GM12872 (cell line): ENCODE measurements at regions not wholly inside any gene's neighbourhood (a gene's known extent, or its start where the extent isn't known, plus 50 kb on each side); places are given as distances from the start of the nearest gene placed in this dataset.

Experiments used
- TF ChIP-seq, protein P1 (sequence below): IDR thresholded peaks from 3 replicates; pipeline ENCODE4 v1.5.1; 2011; ENCODE audit warnings: low read depth, mild to moderate bottlenecking, low read length, moderate library complexity; ENCODE audit not compliant: insufficient read depth

DNA sequence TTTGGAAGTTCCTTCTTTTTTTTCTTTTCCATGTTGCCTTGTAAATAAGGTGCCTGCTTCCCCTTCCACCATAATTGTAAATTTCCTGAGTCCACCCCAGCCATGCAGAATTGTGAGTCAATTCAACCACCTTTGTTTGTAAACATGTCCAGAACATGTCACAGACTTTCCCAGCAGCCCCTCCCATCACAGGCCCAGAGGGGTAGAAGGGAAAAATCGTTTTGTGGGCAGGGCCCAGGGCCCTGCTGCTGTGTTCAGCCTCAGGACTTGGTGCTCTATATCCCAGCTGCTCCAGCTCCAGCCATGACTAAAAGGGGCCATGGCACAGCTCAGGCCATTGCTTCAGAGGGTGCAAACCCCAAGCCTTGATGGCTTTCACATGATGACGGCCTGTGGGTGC lies 384.6 kb upstream of the NCAM2 start:
- TF ChIP-seq, protein P1, sequence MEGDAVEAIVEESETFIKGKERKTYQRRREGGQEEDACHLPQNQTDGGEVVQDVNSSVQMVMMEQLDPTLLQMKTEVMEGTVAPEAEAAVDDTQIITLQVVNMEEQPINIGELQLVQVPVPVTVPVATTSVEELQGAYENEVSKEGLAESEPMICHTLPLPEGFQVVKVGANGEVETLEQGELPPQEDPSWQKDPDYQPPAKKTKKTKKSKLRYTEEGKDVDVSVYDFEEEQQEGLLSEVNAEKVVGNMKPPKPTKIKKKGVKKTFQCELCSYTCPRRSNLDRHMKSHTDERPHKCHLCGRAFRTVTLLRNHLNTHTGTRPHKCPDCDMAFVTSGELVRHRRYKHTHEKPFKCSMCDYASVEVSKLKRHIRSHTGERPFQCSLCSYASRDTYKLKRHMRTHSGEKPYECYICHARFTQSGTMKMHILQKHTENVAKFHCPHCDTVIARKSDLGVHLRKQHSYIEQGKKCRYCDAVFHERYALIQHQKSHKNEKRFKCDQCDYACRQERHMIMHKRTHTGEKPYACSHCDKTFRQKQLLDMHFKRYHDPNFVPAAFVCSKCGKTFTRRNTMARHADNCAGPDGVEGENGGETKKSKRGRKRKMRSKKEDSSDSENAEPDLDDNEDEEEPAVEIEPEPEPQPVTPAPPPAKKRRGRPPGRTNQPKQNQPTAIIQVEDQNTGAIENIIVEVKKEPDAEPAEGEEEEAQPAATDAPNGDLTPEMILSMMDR, result no peak

DNA sequence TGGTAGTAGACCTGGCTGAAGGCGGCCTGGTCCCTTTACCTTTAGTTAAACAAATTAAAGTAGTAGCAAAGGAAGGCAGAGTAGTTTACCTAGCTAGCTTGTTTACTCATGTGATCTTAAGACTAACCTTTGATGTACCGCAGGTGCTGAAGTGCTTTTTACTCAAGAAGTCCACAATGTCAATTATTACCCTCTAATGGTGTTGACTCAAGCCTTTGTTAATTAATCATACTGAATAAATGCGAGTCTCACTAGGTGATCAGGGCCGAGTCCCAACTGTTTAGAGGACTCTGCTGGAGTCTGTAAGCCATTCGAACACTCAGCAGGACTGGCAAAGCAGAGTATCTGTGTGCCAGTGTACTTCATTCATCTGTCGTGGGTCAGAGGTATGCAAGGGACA lies 381.1 kb upstream of the NCAM2 start:
- TF ChIP-seq, protein P1, result no peak

DNA sequence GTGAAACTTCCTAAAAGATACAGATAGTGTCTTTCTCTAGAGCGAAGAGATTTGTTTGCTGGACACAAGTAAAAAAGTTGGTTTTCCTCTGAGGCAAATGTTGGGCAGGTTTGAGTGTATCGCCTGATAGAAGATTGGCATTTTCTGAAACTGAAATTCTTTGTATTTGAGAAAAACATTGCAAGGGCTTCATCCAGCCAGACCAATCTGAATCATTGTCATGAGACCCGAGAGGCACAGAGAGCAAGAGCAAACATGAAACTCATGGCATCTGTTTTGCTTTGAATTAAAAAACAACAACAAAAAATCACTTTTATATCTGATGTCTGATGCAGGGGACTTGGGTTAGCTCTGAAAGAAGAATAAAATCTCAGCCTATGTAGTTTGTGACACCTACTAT lies 379.3 kb upstream of the NCAM2 start:
- TF ChIP-seq, protein P1, result no peak

DNA sequence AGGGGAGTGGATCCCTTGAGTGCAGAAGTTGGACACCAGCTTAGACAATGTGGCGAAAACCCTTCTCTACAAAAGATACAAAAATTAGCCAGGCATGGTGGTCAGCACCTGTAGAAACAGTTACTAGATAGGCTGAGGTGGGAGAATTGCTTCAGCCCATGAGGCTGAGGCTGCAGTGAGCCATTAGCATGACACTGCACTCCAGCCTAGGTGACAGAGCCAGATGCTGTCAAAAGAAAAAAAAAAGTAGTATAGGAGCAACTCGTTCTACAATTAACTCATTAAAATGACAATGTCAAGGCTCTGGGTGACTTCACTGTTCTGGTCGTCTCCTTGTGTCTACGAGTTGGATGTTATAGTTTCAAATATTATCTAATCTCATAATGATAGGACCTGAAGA lies 370.6 kb upstream of the NCAM2 start:
- TF ChIP-seq, protein P1, result no peak

DNA sequence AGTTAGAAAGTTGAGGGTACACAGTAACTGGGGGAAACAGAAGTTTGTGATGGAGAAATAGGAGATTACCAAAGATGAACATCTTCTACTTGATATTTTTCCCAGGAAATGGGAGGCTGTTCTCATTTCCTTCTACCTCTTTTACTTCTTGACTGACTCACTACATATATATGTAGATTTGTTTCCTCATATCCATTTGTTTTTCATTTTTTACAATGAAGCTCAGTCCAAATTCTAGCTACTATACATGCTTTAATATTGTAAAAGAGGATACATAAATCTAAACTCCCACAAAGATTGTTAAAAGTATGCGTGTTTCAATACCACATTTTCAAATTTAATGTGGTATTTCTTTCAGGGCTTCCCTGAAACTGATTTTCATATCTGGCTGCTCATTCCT lies 366.6 kb upstream of the NCAM2 start:
- TF ChIP-seq, protein P1, result no peak

DNA sequence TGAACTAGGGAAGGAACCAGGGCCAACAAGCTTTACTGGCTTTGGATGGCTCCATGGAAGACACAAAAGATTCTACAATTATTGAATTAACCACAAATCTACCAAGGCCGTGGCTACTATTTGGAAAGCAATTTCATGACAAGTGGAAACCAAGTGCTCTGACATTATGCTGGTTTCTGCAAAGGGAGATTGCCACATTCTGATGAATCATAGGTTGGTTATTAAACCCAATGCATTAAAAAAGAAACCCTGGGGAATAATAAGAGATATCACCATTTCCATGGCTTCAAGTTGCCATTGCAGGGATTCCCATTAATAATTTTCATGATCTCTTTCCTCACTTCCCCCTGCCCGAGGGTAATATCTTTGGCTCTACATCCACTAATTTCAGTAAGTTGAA lies 359.2 kb upstream of the NCAM2 start:
- TF ChIP-seq, protein P1, result no peak

DNA sequence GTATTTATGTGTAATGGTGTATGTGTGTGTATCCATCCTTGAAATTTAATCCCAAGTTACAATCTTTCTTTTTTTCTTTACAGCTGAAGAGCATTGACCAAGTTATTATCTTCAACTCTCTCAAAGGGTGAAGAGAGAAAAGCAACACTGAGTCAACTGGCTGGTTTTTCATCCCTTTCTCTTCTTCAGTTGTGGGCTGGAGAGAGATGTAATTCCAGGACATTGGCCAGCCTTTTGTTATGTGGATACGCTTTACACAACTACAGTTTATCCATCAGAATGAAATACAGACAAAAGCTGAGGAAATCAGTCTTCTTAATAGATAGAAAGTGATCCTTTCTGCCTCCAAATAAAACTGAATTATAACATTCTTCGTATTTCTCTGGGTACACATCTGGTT lies 357.0 kb upstream of the NCAM2 start:
- TF ChIP-seq, protein P1, result no peak

DNA sequence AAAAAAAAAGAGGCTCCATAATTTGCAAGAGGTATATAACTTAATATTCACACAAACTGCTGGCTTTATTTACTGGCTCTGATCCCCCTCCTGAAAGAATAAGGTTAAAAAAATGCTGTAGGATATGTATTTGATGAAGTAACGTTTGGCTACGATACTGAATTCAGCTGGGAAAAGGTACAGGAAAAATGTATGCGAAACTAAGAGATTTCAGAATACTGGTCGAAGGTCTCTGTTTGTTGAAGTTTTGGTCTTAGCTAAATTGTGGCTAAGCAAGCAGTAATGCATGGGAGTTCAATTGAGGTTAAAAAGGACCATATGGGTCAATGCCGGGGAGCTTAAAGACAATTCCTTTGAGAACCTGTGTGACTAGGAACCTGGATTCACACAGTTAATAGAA lies 355.5 kb upstream of the NCAM2 start:
- TF ChIP-seq, protein P1, result no peak
